Fibroblast of lung (primary cell): ENCODE measurements at regions not wholly inside any gene's neighbourhood (a gene's known extent, or its start where the extent isn't known, plus 50 kb on each side); places are given as distances from the start of the nearest gene placed in this dataset.
"Not testable (repeated sequence)": the region's sequence is repeated elsewhere in the genome, so short reads cannot be mapped to it uniquely, and the experiment has no call there.

ENCODE experiments used
- DNase-seq, 2 donors: peaks; one replicate each; pipeline versions ENCODE4 v3.0.0 to v3.0.0-alpha.2; 2010; ENCODE audit warnings: low read depth in 2 of 2
- H2AFZ ChIP-seq: 2 replicates; pipeline ENCODE4 v1.5.1; 2012; ENCODE audit warnings: low read length, control low read depth, inconsistent platforms
- H3K27ac ChIP-seq: 2 replicates; pipeline ENCODE4 v1.5.1; 2011; ENCODE audit warnings: low read length, control low read depth; ENCODE audit not compliant: insufficient read depth
- H3K27me3 ChIP-seq: 2 replicates; pipeline ENCODE4 v1.5.1; 2011; ENCODE audit warnings: mild to moderate bottlenecking, low read length; ENCODE audit not compliant: control insufficient read depth, insufficient read depth
- H3K36me3 ChIP-seq: 2 replicates; pipeline ENCODE4 v1.5.1; 2011; ENCODE audit warnings: low read length; ENCODE audit not compliant: control insufficient read depth, insufficient read depth
- H3K4me1 ChIP-seq: 2 replicates; pipeline ENCODE4 v1.5.1; 2011; ENCODE audit warnings: low read length; ENCODE audit not compliant: control insufficient read depth, insufficient read depth; ENCODE audit errors: extremely low read depth
- H3K4me2 ChIP-seq: 2 replicates; pipeline ENCODE4 v1.5.1; 2011; ENCODE audit warnings: low read length, control low read depth; ENCODE audit not compliant: insufficient read depth; ENCODE audit errors: extremely low read depth
- H3K4me3 ChIP-seq, 4 experiments: fragments of 200-600 bp in 1 of 4; sonication (generic) in 1 of 4; replicated peaks in 1 of 4; 2 replicates each; pipeline ENCODE4 v1.5.1; 2011 to 2016; ENCODE audit warnings: low read length in 4 of 4, low read depth in 3 of 4, mild to moderate bottlenecking in 3 of 4, control low read depth in 2 of 4, inconsistent platforms in 1 of 4, mixed read lengths in 1 of 4; ENCODE audit not compliant: insufficient read depth in 1 of 4; ENCODE audit errors: control extremely low read depth in 1 of 4
- H3K79me2 ChIP-seq: 2 replicates; pipeline ENCODE4 v1.5.1; 2012; ENCODE audit warnings: mild to moderate bottlenecking, low read length, inconsistent platforms; ENCODE audit not compliant: control insufficient read depth, insufficient read depth
- H3K9ac ChIP-seq: 2 replicates; pipeline ENCODE4 v1.5.1; 2011; ENCODE audit warnings: mild to moderate bottlenecking, low read length, control low read depth; ENCODE audit not compliant: insufficient read depth
- H3K9me3 ChIP-seq: 2 replicates; pipeline ENCODE4 v1.5.1; 2012; ENCODE audit warnings: low read depth, low read length; ENCODE audit not compliant: control insufficient read depth, insufficient read depth
- H4K20me1 ChIP-seq: 2 replicates; pipeline ENCODE4 v1.5.1; 2011; ENCODE audit warnings: low read length; ENCODE audit not compliant: control insufficient read depth, insufficient read depth; ENCODE audit errors: extremely low read depth
- EZH2 ChIP-seq: IDR thresholded peaks from 2 replicates; pipeline ENCODE4 v1.5.1; 2012; ENCODE audit warnings: low read length, control low read depth, mild to moderate bottlenecking; ENCODE audit errors: missing control alignments
- TF ChIP-seq, protein P1 (sequence below), 2 donors: IDR thresholded peaks in 1 of 2; conservative IDR thresholded peaks in 1 of 2; 1 replicate in 1 of 2; 2 replicates in 1 of 2; pipeline ENCODE4 v1.5.1; 2011 to 2012; ENCODE audit warnings: low read length in 2 of 2, control low read depth in 1 of 2, inconsistent platforms in 1 of 2, low read depth in 1 of 2, mild to moderate bottlenecking in 1 of 2

DNA sequence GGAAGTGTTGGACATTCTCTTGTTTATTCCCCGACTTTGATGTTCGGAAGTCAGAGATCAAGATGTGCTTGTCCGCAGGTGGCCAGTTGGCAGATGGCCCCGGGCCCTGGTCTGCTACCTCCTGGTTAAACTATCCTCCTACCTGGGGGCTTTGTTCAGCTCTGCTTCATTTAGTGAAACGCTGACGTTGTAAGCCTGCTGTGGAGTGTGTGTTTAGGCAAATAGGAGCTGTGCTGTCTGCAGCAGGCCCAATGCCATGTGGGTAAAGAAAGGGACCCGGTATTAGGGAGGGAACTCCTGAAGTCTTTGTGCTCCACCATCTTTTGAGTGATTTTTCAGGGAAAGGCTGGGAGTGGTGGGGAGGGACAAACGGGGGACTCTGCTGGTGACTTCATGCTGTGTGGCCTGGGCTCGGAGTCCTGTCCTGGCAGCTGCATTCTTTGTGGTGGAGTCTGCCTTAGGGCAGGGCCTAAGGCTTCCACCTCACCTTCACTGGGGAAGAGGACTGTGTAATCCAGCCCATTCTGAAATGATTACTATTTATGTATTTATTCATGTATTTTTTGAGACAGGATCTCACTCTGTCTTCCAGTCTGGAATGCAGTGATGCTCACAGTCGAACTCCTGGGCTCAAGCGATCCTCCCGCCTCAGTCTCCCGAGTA lies 171.1 kb upstream of the KLF6 start:
- Histone ChIP-seq H3K4me2 (no peak overlapping the region), H3K9ac (no peak overlapping the region), H3K27me3 (no peaks in the 10 kb centered on the region), H3K9me3 (no peaks in the 10 kb centered on the region), H3K4me3 (no peak overlapping the region), H3K27ac (no peak overlapping the region), H4K20me1 (no peaks in the 10 kb centered on the region), H3K36me3 (no peaks in the 10 kb centered on the region), H3K4me1 (no peaks in the 10 kb centered on the region), H3K79me2 (no peaks in the 10 kb centered on the region), H2AFZ (no peak overlapping the region)
- no peak for DNase-seq
- no peak for TF ChIP-seq EZH2
- TF ChIP-seq, protein P1, sequence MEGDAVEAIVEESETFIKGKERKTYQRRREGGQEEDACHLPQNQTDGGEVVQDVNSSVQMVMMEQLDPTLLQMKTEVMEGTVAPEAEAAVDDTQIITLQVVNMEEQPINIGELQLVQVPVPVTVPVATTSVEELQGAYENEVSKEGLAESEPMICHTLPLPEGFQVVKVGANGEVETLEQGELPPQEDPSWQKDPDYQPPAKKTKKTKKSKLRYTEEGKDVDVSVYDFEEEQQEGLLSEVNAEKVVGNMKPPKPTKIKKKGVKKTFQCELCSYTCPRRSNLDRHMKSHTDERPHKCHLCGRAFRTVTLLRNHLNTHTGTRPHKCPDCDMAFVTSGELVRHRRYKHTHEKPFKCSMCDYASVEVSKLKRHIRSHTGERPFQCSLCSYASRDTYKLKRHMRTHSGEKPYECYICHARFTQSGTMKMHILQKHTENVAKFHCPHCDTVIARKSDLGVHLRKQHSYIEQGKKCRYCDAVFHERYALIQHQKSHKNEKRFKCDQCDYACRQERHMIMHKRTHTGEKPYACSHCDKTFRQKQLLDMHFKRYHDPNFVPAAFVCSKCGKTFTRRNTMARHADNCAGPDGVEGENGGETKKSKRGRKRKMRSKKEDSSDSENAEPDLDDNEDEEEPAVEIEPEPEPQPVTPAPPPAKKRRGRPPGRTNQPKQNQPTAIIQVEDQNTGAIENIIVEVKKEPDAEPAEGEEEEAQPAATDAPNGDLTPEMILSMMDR (conservative IDR thresholded peaks at IDR 0.05 in 1 of 2, IDR thresholded peaks at IDR 0.05 in 1 of 2; ENCODE audit: low read depth in 1 of 2, low read length in 2 of 2): no peak

DNA sequence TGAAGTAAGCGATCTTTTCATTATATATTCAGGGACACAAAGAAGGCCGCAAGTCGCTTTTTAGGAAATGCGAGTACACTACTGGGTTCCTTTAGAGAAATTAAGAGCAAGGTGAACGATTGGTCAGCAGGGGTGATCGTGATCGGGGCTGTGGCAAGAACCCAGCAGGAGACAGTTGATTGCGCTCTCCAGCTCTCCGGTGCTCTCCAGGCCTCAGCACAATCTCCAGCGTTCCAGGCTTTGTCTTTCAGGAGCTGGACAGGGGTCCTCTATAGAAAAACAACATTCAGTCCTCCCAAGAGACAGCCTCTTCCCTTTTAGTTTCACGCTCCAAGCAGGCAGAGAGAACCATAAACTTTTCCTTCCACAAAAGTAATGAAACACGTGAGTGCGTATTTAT lies 170.5 kb upstream of the KLF6 start:
- H2AFZ ChIP-seq: no peak overlapping the region
- DNase-seq: peak in 1 of 2 donors; percentile 24

DNA sequence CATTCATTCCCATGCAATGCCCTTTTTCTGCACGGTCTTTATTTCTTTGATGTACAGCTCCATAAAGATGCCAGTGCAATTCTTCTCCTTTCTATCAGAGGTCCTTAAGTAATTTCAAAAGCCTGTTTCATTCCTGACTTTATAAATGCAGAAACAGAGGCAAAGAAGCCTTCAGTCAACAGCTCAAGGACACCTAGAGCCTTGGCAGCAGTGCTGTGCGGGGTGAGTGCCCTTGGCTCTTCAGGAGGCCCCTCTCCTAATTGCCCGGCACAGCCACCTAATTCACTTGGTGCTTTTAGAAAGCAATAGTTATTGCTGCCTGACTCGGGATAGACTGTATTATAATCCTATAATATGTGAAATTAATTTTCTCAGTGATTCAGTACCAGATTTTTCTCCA lies 169.6 kb upstream of the KLF6 start:
- Histone ChIP-seq H3K79me2 (no peaks in the 10 kb centered on the region), H3K4me1 (no peaks in the 10 kb centered on the region), H3K27me3 (no peaks in the 10 kb centered on the region), H4K20me1 (no peaks in the 10 kb centered on the region), H3K4me3 (no peak overlapping the region), H3K27ac (no peak overlapping the region), H3K9ac (no peak overlapping the region), H3K9me3 (no peaks in the 10 kb centered on the region), H3K4me2 (no peak overlapping the region), H3K36me3 (no peaks in the 10 kb centered on the region), H2AFZ (no peak overlapping the region)
- TF ChIP-seq, protein P1 (conservative IDR thresholded peaks at IDR 0.05 in 1 of 2, IDR thresholded peaks at IDR 0.05 in 1 of 2; ENCODE audit: low read depth in 1 of 2, low read length in 2 of 2): no peak
- no peak for TF ChIP-seq EZH2
- no peak for DNase-seq

More for the DNA sequence above, 170.5 kb upstream of the KLF6 start:
- Histone ChIP-seq H3K4me2 (no peak overlapping the region), H3K27ac (no peak overlapping the region), H3K27me3 (no peaks in the 10 kb centered on the region), H3K9me3 (no peaks in the 10 kb centered on the region), H3K36me3 (no peaks in the 10 kb centered on the region), H3K4me3 (no peak overlapping the region), H3K4me1 (no peaks in the 10 kb centered on the region), H4K20me1 (no peaks in the 10 kb centered on the region), H3K9ac (no peak overlapping the region), H3K79me2 (no peaks in the 10 kb centered on the region)
- no peak for TF ChIP-seq EZH2
- TF ChIP-seq, protein P1 (conservative IDR thresholded peaks at IDR 0.05 in 1 of 2, IDR thresholded peaks at IDR 0.05 in 1 of 2; ENCODE audit: low read depth in 1 of 2, low read length in 2 of 2): no peak

DNA sequence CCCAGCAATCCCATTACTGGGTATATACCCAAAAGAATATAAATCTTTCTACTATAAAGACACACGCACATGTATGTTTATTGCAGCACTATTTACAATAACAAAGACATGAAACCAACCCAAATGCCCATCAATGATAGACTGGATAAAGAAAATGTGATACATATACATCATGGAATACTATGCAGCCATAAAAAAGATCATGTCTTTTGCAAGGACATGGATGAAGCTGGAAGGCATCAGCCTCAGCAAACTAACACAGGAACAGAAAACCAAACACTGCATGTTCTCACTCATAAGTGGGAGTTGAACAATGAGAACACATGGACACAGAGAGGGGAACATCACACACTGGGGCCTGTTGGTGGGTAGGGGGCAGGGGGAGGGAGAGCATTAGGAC lies 169.0 kb upstream of the KLF6 start:
- not testable (repeated sequence) for H3K27me3 ChIP-seq, H4K20me1 ChIP-seq, H3K27ac ChIP-seq, DNase-seq, H3K4me3 ChIP-seq, H3K9me3 ChIP-seq, H3K4me1 ChIP-seq, H2AFZ ChIP-seq, H3K4me2 ChIP-seq, H3K36me3 ChIP-seq, H3K9ac ChIP-seq, H3K79me2 ChIP-seq
